Tongue (tissue), 1 donor: ENCODE measurements at regions not wholly inside any gene's neighbourhood (a gene's known extent, or its start where the extent isn't known, plus 50 kb on each side); places are given as distances from the start of the nearest gene placed in this dataset.

Experiments
- DNase-seq: peaks from one replicate; pipeline ENCODE4 v3.0.0-alpha.2; 2015

DNA sequence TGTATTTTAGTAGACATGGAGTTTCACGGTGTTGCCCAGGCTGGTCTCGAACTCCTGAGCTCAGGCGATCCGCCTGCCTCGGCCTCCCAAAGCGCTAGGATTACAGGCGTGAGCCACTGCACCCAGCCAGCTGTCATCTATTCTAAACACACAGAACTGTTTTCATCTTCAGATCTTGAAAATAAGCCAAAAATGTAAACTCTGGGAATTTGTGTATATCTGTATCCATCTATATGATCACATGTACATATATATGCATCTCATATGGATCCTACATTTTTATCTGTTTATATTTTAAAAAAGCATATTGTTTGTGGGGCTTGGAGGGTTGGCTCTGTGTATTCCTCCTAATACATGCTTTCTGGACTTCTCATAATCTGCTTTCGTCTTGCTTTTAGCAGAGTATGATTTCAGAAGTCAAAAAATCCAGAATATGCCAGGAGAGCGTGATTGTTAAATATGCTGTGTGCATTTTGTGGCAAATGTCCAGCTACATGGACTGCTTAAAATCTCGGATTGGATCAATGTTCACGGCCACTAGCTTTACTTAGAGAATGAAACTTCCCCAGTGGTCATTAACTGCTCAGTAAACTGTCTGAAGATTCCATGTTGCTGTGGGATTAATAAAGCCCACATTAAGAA lies 274.4 kb upstream of the IRX1 start:
- DNase-seq = no peak

DNA sequence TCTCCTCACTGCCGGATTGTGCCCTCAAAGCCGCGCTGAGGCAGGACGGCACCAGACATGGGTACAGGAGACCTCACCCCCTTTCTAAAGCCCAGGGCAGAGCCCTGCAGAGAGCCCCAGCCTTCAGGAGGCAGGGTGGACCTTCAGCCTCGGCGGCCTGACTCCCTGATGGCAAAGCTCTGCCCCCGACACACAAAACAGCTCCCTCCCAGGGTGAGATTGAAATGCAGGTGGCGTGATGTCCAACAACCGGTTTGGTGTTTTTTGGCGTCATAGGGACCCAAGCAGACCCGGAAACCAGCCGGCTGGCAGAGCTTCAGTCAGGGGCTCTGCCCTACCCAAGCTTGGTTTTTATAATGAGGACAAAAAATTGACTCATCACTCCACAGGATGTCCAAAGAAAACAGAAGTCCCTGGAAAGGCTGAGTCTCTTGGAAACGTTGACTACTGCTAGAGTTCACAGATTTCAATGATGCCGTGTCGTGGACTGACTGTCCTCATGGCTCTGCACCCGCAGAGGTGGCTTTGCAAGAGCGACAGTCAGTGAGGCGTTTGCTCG lies 275.2 kb upstream of the IRX1 start:
- DNase-seq = no peak

DNA sequence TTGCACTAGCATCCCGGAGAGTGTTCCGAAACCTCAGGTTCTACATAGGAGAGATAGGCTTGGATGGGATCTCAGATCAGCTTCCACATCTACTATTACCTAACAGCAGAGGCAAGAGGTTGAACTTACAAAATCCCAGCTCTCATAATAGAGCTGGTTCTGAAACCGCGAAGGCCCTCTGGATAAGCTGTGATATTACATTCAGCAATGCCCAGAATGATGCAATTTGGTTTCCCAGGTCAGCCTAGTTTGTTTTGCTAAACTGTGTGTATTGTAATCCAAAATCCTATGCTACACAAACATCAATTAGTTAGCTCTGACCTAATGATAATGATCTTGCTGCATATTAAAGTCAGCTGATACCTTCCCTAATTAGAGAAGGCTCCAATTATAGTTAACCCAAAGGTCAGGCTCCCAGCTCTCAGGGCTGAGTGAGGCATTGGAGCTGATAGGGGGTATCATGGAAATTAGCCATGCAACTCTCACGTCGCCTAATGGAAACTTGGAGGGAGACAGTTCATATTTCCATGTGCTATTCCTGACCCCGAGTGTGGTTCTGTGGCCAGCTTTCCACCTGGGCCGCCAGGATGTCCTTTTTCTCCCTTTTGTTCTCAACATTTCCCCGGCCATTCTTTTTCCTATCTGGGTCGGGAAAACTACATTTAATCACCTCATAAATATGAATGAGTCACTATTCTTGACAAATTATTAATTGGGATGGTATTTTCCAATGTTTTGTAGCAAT lies 278.4 kb upstream of the IRX1 start:
- DNase-seq = no peak

DNA sequence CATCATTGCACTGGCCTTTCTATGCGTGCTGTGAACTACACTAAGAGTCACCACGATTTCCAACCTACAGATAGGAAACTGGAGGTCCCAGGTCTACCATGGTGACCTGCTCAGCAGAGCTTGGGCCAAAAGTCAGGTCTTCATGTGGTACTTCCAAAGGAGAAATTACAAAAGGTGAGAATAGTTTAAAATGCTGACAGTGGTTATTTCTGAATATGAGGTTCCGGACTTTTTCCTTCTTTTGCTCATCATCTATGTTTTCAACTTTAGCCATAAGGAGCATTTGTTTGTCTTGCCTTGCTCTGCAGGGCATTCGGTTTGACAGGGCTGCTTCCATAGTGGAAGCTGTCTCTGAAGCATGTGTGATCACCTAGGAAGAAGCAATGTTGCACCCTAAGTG lies 282.1 kb upstream of the IRX1 start:
- DNase-seq = no peak

- no peak for DNase-seq
These were observed 283.3 kb upstream of the IRX1 start for GRCh38 chr5:3312299-3312698.

GRCh38 chr5:3311433-3311832 lies 284.2 kb upstream of the IRX1 start:
- DNase-seq = no peak

GRCh38 chr5:3310541-3311261 lies 284.9 kb upstream of the IRX1 start:
- DNase-seq = peak; percentile 60

DNA sequence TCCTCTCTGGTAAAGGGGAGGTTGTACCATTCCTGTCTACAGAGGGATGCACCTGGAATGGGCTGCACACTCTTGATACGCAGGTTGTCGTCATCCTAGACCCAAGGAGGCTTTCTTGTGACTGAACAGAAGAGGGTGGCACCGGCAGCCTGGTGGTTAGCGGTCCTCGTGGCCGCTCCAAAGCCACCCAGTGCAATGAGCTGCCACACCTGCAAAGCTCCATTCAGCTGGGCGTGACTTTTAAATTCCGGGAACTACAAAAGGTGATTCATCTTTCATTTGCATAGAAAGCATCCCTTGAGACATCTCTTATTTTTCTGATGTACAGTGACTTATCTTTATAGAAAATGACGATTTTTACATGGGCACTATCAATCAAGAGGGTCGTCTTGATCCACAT lies 286.1 kb upstream of the IRX1 start:
- DNase-seq = no peak

DNA sequence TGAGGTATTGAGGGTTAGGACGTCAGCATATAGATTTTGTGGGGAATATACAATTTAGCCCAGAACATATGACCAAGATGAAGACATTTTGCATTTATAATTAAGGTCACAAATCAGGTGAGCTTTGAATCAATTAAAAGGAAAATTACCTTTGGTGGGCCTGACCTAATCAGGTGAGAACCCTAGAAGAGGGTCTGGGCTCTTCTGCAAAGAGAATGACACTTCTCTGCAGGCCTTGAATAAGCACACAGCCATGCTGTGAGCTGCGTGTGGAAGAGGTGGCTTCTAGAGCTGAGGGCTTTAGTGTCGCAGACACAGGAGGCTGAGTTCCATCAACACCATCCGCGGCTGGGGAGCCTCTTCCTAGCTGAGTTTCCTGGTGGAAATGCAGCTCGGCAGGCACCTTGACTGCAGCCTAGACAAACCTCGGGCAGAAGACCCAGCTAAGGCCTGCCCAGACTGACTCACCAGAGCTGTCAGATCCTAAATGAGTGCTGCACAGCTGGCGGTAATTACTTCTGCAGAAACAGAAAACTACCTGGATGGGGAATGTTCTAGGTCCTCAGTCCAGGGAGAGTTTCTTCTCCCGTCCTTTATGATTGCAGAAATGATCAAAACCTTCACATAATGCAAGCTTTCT lies 287.5 kb upstream of the IRX1 start:
- DNase-seq = no peak

GRCh38 chr5:3305432-3305831 lies 290.2 kb upstream of the IRX1 start:
- no peak for DNase-seq

- no peak for DNase-seq
These were observed 291.3 kb upstream of the IRX1 start for GRCh38 chr5:3304346-3304745.

DNA sequence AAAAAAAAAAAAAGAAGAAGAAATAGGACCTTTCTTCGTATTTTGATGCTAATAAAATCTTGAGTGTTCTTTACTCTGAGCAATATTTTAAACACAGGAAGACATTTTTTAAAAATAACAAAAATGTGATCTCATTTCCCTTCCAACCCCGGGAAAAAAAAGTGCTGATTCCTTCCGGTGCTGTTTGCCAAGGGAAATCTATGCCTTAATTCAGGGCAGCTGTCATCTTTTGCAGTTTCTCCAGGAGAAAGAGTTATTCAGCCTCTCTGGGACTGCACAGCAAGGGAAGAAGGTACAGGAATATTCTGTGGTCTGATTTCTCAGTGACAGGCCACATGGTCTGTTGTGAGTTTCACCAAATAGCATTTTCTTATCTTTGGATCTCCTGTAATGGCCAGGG lies 291.9 kb upstream of the IRX1 start:
- DNase-seq = peak; percentile 73

- DNase-seq = no peak
These were observed 293.4 kb upstream of the IRX1 start for GRCh38 chr5:3302228-3302627.

- no peak for DNase-seq
These were observed 294.3 kb upstream of the IRX1 start for GRCh38 chr5:3301306-3301705.

- no peak for DNase-seq
These were observed 294.9 kb upstream of the IRX1 start for GRCh38 chr5:3300726-3301125.

- DNase-seq = no peak
These were observed 296.2 kb upstream of the IRX1 start for GRCh38 chr5:3299441-3299840.

DNA sequence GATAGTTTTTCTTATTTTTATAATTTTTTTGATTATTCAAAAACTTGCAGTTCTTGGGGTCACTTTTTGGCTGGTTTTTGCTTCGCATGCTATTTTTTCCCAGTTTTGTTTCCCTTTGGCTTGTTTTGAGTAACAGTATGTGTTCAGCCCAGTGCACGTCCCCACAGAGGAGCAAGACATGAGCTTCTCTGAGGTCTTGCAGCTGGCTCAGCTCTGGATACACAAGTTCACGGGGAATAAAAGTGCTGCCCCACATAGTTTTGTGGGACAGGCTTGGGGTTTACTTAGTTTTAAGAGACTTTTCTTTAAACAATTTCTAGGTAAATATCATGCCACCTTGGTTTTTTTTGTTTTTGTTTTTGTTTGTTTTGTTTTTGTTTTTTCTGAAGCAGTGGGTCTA lies 297.8 kb upstream of the IRX1 start:
- DNase-seq = no peak

DNA sequence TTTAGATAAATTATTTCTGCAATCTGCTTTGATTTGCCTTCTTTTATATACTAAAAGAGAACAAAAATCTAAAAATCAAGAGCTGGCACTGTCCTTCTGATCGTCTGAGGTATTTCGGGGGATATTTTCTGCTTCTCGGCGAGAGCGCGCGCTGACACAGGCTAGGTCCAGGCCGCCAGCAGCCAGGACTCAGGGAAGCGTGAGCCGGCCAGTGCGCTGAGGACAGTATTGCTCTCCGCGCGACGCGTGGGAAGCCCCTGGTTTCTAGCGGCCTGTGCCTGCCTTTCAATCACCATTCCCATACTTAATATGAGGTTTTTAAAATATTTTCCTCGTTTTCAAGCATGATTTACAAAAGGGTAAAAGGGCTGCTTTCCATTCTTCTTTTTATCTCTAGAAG lies 307.3 kb upstream of the IRX1 start:
- DNase-seq = no peak

GRCh38 chr5:3287516-3287915 lies 308.1 kb upstream of the IRX1 start:
- DNase-seq = no peak

DNA sequence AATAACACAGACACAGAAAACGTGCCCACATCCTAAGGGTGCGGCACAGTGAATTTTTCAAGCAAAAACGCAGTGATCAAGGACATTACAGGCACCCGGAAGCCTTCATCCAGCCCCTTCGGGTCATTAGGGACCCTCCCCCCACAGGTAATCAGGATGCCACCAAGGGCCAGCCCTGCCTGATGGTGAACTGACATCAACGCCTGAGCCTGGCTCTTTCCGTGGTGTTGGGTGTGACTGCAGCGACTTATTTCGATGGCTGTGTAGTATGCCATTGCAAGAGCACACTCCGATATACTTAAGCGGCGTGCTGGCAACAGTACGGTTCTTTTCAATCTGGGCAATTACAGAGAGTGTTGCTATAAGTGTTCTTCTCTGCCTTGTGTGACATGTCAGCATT lies 310.0 kb upstream of the IRX1 start:
- DNase-seq = no peak

GRCh38 chr5:3284506-3284905 lies 311.1 kb upstream of the IRX1 start:
- DNase-seq = no peak

DNA sequence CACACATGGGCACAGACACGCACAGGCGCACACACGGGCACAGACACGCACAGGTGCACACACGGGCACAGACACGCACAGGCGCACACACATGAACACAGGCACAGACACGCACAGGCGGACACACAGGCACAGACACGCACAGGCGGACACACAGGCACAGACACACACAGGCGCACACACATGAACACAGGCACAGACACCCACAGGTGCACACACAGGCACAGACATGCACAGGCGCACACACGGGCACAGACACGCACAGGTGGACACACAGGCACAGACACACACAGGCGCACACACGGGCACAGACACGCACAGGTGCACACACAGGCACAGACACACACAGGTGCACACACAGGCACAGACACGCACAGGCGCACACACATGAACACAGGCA lies 312.8 kb upstream of the IRX1 start:
- DNase-seq = no peak

- no peak for DNase-seq
These were observed 314.3 kb upstream of the IRX1 start for GRCh38 chr5:3281366-3281765.
